GM18870 (cell line): ENCODE measurements at regions not wholly inside any gene's neighbourhood (a gene's known extent, or its start where the extent isn't known, plus 50 kb on each side); places are given as distances from the start of the nearest gene placed in this dataset.

Experiments used
- ATAC-seq: cut with Tn5 transposase; IDR thresholded peaks from one replicate; pipeline ENCODE4 v1.9.1; 2021; ENCODE audit warnings: moderate library complexity; ENCODE audit not compliant: unreplicated experiment

DNA sequence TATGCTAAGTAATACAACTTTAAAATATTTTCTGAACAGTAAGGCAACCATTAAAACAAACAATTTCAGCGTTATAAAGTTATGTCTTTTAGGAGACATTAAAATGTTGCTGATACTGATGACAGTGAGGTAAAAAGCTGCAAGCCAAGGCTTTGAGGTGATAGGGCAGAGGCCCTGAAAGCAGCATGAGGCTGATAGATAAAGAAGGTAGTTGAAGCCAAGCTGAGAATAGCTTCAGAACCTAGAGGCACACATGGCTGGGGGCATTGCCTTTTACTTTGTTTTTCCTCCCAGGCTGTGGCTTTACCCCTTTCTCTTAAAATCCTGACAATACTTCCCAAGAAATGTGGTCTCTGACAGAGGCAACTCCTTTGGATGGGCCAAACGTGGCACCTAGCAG, 149.0 kb upstream of the WWC1 start:
- no peak for ATAC-seq

DNA sequence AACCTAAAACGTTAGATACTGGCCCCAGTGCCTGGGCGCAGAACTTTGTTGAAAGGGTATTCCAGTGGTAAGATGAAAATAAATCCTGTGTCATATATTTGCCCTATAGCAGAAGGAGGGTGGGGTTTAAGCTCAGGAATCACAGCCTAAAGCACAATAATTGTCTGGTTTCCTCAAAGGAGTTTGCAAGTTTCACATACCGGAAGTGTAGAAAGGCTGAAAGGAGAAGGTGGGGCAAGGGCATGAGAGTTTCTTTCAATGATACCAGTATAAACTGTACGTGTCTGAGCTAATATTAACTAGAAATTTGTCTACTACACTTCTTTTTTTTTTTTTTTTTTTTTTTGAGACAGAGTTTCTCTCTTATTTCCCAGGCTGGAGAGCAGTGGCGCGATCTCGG, 147.9 kb upstream of the WWC1 start:
- ATAC-seq = peak; percentile 55

DNA sequence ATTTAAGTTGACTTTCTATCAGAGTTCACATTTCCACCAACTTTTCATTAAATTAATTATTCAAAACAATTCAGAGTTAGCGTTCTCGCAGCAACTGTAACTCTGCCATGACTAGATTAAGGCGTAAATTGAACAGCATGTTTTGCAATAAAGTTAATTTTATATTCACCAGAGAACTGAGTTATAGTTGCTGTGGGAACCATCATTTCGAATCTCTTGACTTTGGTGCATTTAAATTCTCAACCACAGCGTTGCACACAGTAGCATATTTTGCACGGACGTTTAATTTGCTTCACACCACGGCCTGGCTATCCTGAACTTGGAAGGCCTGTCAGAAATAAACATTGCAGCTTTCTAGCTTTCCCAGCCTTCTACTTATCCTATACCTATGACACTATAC, 144.3 kb upstream of the WWC1 start:
- ATAC-seq = no peak

DNA sequence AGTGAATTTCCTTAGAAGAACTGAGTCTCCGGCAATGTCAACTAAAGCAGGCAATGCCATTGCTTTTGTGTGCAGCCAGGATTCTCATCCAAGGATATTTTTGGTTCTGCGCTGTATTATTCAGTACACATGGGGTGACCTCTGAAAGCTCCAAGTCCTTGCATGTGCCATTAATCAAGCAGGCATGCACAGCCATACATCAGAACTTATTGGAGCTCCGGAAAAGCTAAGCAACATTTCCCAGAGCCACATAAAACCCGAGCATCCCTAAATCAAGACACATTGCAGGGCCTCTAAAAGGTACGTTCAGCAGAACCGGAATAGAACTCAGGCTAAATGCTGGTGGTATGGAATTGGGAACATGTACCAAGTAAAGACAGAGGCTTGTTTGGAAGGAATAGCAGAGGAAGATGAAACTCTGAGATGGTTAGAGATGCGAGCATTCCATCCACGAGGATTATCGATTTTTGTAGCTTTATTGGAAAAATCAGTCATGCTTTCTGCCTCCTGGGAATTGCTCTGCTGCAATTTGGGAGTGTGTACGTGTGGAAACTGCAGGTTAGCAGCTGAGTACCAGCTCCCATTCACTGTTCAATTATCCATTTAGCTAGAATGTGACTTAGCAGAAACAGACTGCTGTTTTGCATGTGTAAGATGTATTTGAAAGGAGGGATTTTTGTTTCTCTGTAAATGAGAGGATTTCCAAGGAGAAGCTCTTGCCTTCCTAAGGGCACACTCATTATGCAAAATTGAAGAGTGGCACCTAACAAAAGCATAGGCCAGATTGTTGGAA, 143.7 kb upstream of the WWC1 start:
- no peak for ATAC-seq

DNA sequence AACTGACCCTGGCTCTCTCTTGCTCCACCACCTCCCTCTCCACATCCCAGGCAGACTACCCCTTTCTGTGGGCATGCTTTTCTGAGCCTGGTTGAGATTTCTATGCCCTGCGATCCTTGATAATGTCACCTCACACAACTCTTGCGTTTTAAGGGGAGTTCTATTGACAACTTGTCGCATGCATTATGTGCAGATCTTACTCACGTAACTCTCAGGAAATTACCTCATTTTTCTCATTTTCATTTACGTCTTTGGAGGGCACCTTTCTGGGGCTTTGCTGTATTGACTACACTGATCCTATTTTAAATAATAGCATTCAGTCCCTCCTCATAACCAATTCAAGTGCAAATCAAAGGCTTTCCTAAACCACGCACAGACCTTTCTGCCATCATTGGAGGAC, 140.4 kb upstream of the WWC1 start:
- no peak for ATAC-seq

DNA sequence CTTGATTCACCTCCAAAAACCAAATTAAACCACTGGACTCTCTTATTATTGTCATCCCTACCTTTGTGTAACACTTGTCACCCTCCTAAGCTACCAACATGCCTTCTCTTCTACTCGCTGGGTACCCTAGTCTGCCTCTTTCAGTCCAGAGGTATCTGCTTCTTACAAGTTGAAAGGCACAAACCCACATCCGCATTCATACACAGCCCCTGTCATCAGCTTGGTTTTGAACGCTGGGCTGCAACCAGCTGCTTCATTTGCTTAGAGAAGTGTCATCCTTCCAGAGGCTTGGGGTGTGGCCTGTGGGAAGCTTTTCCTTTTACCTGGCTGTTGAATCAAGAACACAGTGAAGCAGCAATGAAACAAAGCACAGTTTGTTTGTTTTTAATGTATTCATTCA, 138.8 kb upstream of the WWC1 start:
- ATAC-seq = no peak

DNA sequence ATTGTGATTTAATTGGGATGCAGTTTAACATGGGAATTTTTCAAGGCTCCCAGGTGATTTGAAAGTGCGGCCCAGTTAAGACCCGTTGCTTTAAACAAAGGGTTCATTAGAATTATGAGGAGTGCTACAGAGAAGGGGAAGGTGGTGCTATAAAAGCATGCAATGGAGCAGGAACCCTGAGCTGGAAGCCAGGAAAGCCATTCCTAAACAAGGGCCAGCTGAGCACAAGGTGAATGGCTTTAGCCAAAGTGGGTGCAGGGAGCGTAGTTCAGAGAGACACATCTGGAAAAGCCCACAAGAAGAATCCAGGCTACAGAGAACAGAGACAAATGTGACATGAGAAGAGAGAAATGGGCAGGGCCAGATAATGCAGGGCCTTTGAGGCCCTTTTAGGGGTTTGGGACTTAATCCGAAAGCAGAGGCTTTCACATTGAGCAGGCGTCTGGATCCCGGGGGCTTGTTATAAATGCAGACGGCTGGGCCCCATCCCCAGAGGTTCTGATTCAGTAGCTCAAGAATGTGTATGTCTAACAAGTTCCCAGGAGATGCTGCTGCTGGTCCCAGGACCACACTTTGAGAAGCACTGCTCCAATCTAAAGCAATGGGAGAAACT, 138.1 kb upstream of the WWC1 start:
- ATAC-seq = no peak

DNA sequence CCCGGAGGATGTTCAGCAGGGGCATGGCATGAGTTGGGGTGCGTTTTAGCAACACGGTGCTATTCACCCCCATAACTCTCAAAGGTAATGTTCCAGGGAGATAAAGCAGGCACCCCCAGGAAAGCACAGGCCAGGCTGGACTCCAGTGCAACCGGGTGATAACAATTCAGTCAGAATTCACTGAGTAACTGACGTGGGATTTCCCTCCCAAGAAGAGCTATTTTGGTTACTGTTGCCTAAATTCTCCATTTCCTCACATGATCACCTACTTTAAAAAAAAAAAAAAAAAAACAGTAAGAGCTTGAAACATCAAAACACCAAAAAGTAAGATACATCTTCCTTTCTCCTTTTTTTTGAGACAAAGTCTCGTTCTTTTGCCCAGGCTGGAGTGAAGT, 137.6 kb upstream of the WWC1 start:
- no peak for ATAC-seq

DNA sequence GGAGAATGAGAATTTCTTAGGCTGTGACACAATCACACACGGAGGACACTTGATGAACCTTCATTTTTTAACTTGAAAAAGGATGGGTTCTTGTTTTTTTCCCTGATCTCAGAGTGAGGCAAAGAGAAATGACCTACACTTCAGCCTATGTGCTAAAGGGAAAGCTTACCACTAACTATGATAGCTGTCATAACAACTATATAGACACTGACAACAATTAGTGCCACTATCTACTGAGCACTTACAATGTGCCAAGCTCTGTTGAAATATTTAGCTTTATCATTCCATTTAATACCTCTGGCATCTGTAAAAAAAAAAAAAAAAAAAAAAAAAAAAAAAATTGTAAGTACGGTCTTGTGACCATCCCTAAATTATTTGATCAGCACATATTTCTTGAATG, 135.9 kb upstream of the WWC1 start:
- no peak for ATAC-seq

DNA sequence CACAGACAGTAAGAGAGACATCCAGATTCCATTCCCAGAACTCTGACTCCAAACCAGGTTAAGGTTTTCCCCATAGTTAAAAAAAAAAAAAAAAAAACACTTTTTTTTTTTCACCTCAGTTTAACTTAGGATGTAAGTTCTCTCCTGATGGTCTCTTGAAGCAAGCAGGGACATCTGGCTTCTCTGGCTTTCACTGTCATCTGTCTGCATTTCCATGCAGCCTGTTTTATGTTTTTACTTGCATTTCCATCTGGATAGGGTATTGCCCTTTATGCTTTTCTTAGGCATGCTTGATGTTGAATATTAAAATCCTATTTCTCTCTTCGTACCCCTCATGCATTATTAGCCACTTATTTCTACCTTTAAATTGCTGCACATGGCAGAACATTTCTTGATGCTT, 135.3 kb upstream of the WWC1 start:
- ATAC-seq = no peak

DNA sequence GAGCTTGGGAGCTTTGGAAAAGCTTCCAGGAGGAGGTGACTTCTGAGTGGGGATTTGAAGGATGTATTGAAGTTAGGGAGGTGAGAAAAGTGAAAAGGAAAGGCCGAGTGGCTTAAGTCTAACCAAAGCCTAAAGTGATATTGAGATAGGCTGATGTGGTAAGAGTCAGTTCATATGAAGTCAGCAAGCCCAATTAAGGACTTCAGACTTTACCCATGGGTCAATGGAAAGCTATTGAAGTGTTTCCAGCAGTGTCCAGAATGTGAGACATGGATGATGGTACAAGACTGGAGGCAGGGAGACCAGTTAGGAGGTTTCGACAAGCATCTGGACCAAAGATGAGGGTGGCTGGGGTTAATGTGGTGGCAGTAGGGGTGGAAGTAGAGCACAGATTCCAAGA, 134.3 kb upstream of the WWC1 start:
- no peak for ATAC-seq

DNA sequence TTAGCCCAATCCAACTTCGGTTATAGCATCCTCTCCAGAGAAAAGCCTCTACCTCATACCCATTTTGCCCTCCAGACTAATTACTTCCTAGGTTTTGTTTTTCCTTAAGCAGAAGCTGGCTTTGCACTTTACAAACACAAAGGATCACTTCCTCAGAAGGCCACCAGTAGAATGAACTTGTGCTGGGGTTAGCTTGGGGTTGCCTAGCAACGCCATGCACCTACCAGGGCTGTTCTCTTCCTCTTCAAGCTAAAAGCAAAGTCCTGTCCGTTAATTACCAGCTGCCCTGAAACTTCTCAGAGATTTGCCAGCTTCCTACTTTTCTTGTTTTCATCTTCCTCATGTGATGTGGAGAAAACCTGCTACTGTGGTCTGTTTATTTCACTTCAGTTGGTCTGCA, 132.0 kb upstream of the WWC1 start:
- no peak for ATAC-seq

DNA sequence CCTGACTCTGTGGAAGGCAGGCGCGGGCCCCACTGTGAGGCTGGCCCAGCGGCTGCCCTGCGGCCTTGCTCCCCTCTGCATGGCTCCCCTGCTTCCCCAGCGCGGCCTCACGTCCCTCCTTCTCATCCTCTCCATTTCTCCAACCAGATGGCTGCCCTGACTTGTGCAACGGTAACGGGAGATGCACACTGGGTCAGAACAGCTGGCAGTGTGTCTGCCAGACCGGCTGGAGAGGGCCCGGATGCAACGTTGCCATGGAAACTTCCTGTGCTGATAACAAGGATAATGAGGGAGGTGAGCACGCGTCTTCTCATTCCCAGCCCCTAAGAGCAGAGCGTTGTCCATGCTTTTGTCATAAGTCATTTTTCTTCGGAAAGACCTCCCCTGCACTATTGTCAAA, 129.0 kb upstream of the WWC1 start:
- ATAC-seq = no peak

DNA sequence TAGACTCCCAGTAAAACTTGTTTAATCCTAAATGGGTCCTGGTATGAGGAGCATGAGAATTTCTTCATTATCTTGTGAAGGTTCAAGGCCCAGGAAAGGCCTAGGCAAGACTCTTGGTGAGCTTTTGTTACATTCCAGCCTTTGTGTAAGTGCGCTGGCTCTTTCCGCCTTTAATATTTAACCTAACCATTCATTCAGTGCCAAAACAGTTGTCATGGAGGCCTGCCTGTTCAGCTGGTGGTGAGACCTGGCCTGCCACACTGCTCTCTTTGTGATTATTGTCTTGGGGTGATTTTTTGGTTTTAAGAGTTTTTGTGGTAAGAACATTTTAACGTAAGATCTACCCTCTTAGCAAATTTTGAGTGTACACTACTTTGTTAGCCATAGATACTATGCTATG, 127.5 kb upstream of the WWC1 start:
- no peak for ATAC-seq

DNA sequence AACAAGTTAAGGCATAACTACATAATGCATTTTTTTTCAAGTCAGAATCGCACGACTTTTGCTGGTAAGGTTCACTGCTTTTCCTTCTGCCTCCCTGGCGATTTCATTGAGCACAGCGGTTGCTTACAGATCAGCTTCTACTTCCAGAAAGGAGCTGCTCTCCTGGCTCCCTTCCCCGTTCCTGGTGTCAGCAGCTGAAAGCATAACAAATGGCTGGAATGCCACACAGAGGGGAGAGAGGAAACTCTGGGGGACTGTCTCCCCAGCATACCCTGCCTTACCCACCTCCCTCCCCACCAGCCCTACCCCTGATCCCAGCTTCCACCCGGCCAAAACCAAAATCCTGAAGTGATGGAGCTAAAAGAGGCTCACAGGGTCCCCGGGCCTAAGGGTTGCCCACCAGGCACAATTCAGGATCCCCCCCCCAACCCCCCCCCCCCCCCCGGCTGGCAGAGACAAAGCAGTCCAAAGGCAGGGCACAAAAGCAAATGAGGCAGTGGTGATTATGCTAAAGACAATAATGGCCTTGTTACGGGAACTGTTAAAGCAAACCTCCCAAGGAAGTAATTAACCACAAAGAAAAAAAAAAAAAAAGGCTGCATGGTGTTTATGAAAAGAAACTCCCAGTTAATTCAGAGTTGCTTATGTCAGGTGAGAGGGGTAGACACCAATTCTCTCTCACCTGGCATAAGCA, 126.1 kb upstream of the WWC1 start:
- no peak for ATAC-seq

DNA sequence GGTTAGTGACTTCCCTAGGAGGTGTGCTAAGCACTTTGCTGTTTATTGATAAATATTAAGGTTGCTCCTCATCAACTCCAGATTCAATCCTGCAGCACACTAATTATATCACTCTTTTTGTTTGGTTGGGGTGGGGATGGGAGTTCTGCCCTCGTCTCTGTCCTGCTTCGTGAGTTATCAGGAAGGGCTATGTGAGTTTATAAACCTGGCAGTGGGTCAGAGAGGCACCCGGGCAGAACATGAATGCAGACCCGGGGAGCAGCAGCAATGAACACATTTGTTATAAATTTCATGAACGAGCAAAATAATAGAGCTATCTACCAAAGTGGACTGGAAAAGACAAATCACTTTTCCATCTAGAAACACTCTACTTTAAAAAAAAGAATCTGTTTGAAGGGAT, 125.5 kb upstream of the WWC1 start:
- no peak for ATAC-seq

DNA sequence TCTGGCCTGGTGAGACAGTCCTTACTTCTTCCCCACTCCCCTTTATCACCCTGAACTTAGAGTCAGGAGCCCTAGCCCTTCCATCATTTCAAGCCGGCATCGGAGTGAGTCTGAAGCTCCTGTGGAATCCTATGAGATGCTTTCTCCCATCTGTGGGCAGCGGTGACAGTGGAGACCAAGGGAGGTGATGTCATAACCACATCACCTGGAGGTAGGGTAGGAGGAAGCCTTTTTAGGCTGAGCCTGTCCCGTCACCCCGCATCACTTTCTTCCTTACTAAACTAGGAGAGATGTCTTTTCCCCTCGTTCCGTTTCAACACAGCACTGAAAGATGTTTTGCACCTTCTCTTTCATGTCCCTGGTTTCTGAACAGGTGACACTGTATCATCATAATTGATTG, 124.1 kb upstream of the WWC1 start:
- ATAC-seq = no peak

DNA sequence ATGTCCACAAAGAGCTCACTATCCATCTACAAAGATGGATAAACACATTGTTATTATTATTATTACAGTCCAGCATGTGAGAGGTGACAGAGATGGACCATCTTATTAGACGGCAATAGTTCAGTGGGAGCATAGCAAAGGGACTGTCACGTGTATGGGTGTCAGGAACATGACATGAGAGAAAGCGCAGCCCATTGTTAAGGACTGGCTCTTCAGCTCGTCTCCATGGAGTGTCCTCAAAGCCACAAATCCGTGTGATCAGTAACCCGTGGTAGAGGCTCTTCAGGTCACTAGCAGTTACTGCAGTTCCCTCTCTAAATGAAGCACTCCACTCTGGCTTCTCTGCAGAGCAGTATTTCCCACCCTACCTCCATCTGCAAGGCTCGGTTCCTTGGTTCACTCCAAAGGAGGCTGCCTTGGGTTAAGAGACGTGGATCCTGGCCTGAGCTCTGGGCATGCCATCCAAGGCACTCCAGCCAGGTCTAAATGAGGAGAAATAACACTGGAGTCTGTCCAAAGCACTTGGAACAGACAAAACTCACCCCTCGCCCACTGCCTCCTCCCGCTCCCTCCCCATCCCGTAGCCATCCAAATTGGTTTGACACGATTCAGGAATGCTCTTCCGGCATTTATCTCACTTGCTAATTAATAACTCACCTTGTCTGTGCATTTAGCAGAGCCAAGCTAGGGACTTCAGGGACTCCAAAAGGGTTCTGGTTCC, 122.3 kb upstream of the WWC1 start:
- ATAC-seq = no peak

DNA sequence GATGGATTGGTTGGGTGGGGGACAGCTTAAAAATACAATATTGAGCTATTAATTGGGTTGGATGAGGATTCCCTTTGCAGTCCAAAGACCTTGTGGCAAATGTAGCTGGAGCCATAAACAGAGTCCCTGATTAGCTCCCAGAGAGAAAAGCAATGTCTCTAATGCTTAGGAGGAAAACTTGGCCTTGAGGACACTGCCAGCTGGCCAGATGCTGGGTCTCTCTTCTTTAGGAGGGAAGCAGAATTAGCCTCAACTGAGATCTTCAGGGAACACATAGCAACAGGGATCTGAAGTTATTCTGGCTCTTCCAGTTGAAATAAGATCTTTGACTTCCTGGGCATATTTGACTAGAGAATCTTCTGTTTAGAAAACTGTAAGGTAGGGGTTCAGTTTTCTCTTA, 121.7 kb upstream of the WWC1 start:
- ATAC-seq = no peak

DNA sequence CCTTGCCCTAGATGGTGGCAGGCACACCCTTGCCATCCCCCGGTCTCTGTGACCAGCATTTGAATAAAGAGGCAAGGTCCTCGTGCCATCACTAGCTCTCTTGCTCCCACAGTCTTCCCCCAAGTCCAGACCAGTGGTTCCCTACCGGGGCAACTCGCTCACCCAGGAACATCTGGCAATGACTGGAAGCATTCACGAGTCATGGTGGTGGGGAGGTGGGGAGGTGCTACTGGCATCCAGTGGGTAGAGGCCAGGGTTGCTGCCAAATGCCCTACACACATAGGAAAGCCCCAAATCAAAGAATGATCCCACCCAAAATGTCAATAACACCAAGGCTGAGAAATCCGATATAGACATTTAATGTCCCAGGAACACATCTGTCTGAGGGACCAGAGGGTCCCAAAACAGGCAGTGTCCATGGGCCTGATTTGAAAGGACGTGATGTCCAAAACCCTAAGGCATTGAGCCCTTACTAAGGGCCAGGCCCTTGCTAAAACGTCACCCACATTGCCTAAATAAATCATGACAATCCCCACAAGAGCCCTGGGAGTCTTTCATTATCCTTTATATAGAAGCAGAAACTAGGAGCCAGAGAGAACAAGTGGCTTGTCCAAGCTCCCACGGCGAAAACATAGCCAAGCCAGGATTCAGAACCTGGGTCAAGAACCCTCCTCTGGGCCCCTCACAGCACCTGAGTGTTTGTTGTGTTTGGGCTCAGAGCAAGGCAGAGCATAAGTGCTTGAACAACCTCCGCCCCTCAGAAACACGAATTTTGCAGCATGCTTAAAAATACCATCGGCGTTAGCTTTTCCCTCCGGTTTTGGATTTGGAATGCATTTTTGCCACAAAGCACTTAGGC, 119.3 kb upstream of the WWC1 start:
- no peak for ATAC-seq

DNA sequence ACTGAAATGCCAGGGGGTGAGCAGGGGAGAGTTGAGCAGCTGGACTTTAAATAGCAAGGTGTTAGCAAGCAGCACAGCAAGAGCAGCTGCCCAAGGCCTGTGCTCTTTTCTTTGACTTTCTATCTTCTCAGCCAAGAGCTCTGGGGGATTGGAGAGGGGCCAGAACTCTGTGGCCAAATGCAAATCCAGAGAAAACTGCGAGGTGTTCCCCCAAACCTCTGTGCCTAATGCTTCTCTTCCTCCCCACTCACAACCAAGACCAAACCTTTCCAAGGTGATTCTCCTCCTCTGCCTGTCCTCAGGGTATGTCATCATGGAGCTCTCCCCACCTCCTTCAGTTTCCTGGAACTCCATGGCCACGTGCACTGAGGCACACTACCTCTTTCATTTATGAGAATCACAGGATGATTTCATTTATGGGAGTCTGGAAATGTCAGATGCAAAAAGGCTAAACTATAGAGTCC, 118.7 kb upstream of the WWC1 start:
- no peak for ATAC-seq
